ENCODE measurements at regions not wholly inside any gene's neighbourhood (a gene's known extent, or its start where the extent isn't known, plus 50 kb on each side); places are given as distances from the start of the nearest gene placed in this dataset.

- H3K4me3 ChIP-seq (ENCODE audit: control insufficient read depth, low read depth, low read length), result no peak overlapping the region
- DNase-seq (ENCODE audit: low read depth), result no peak
- TF ChIP-seq CTCF (conservative IDR thresholded peaks at IDR 0.05; ENCODE audit: control insufficient read depth, insufficient read depth, low read depth, low read length), result no peak
Measured at GRCh38 chr5:45062044-45062443, 253.3 kb downstream of the MRPS30 start.

GRCh38 chr5:45081082-45081481 is 272.3 kb downstream of the MRPS30 start:
- H3K4me3 ChIP-seq (ENCODE audit: control insufficient read depth, low read depth, low read length), result no peak overlapping the region
- DNase-seq (ENCODE audit: low read depth), result no peak
- TF ChIP-seq CTCF (conservative IDR thresholded peaks at IDR 0.05; ENCODE audit: control insufficient read depth, insufficient read depth, low read depth, low read length), result no peak

- no peak for DNase-seq (ENCODE audit: low read depth)
- H3K4me3 ChIP-seq (ENCODE audit: control insufficient read depth, low read depth, low read length), result no peak overlapping the region
- no peak for TF ChIP-seq CTCF (conservative IDR thresholded peaks at IDR 0.05; ENCODE audit: control insufficient read depth, insufficient read depth, low read depth, low read length)
Measured at GRCh38 chr5:45089870-45090269, 281.1 kb downstream of the MRPS30 start.

- no peak for TF ChIP-seq CTCF (conservative IDR thresholded peaks at IDR 0.05; ENCODE audit: control insufficient read depth, insufficient read depth, low read depth, low read length)
- H3K4me3 ChIP-seq (ENCODE audit: control insufficient read depth, low read depth, low read length), result no peak overlapping the region
- DNase-seq (ENCODE audit: low read depth), result no peak
Measured at GRCh38 chr5:45093377-45093776, 284.6 kb downstream of the MRPS30 start.

- no peak for TF ChIP-seq CTCF (conservative IDR thresholded peaks at IDR 0.05; ENCODE audit: control insufficient read depth, insufficient read depth, low read depth, low read length)
- H3K4me3 ChIP-seq (ENCODE audit: control insufficient read depth, low read depth, low read length), result no peak overlapping the region
- DNase-seq (ENCODE audit: low read depth), result no peak
Measured at GRCh38 chr5:45094876-45095440, 286.2 kb downstream of the MRPS30 start.

GRCh38 chr5:45098483-45098882 is 289.7 kb downstream of the MRPS30 start:
- no peak for DNase-seq (ENCODE audit: low read depth)
- TF ChIP-seq CTCF (conservative IDR thresholded peaks at IDR 0.05; ENCODE audit: control insufficient read depth, insufficient read depth, low read depth, low read length), result no peak

GRCh38 chr5:45101146-45101545 is 292.4 kb downstream of the MRPS30 start:
- no peak overlapping the region for H3K4me3 ChIP-seq (ENCODE audit: control insufficient read depth, low read depth, low read length)
- DNase-seq (ENCODE audit: low read depth), result no peak
- no peak for TF ChIP-seq CTCF (conservative IDR thresholded peaks at IDR 0.05; ENCODE audit: control insufficient read depth, insufficient read depth, low read depth, low read length)

More at GRCh38 chr5:45098483-45098882, 289.7 kb downstream of the MRPS30 start:
- H3K4me3 ChIP-seq (ENCODE audit: control insufficient read depth, low read depth, low read length), result no peak overlapping the region
